Hepatocyte (in vitro differentiated cells): ENCODE measurements at regions not wholly inside any gene's neighbourhood (a gene's known extent, or its start where the extent isn't known, plus 50 kb on each side); places are given as distances from the start of the nearest gene placed in this dataset.

Source experiments
- DNase-seq: peaks from one replicate; pipeline ENCODE4 v3.0.0-alpha.2; 2016; ENCODE audit warnings: low spot score
- H2AFZ ChIP-seq: fragments of 200-600 bp; sonication (generic); 2 replicates; pipeline ENCODE4 v1.6.0; 2016; ENCODE audit warnings: antibody characterized with exemption, mild to moderate bottlenecking
- H3K27ac ChIP-seq: fragments of 200-600 bp; sonication (generic); 2 replicates; pipeline ENCODE4 v1.5.1; 2016; ENCODE audit warnings: mild to moderate bottlenecking
- H3K27me3 ChIP-seq: fragments of 200-600 bp; sonication (generic); 2 replicates; pipeline ENCODE4 v1.6.1; 2016
- H3K36me3 ChIP-seq: fragments of 200-600 bp; sonication (generic); replicated peaks from 2 replicates; pipeline ENCODE4 v1.5.1; 2016; ENCODE audit warnings: low read depth; ENCODE audit not compliant: insufficient read depth
- H3K4me1 ChIP-seq: fragments of 200-600 bp; sonication (generic); 2 replicates; pipeline ENCODE4 v1.5.1; 2016; ENCODE audit warnings: mild to moderate bottlenecking, moderate library complexity; ENCODE audit not compliant: insufficient read depth
- H3K4me2 ChIP-seq: fragments of 200-600 bp; sonication (generic); 2 replicates; pipeline ENCODE4 v1.6.0; 2016
- H3K4me3 ChIP-seq: fragments of 200-600 bp; sonication (generic); 2 replicates; pipeline ENCODE4 v1.5.1; 2016; ENCODE audit warnings: mild to moderate bottlenecking
- H3K79me2 ChIP-seq: fragments of 200-600 bp; sonication (generic); 2 replicates; pipeline ENCODE4 v1.6.0; 2017; ENCODE audit warnings: mild to moderate bottlenecking
- H3K9me2 ChIP-seq: fragments of 200-600 bp; sonication (generic); replicated peaks from 2 replicates; pipeline ENCODE4 v1.6.0; 2017; ENCODE audit warnings: mild to moderate bottlenecking; ENCODE audit not compliant: insufficient read depth
- H3K9me3 ChIP-seq: fragments of 200-600 bp; sonication (generic); 2 replicates; pipeline ENCODE4 v1.5.1; 2016; ENCODE audit warnings: low read depth, mild to moderate bottlenecking
- H4K20me1 ChIP-seq: fragments of 200-600 bp; sonication (generic); 2 replicates; pipeline ENCODE4 v1.6.0; 2016; ENCODE audit warnings: mild to moderate bottlenecking; ENCODE audit not compliant: insufficient read depth, poor library complexity, severe bottlenecking
- CTCF ChIP-seq: fragments of 200-600 bp; sonication (generic); IDR thresholded peaks from 2 replicates; pipeline ENCODE4 v1.5.1; 2016; ENCODE audit warnings: antibody characterized with exemption, mild to moderate bottlenecking; ENCODE audit not compliant: poor library complexity
- EZH2 ChIP-seq: fragments of 200-600 bp; sonication (generic); IDR thresholded peaks from 2 replicates; pipeline ENCODE4 v1.6.1; 2016; ENCODE audit warnings: antibody characterized with exemption, mild to moderate bottlenecking, borderline replicate concordance
- EZH2phosphoT487 ChIP-seq: fragments of 200-600 bp; sonication (generic); IDR thresholded peaks from one replicate; pipeline ENCODE4 v1.6.1; 2018; ENCODE audit warnings: antibody characterized with exemption, mild to moderate bottlenecking, low read depth, moderate library complexity; ENCODE audit not compliant: unreplicated experiment, severe bottlenecking
- WGBS: methylation state at CpG from one replicate; pipeline ENCODE4 v1.1.6; 2016; ENCODE audit warnings: low lambda C conversion rate; ENCODE audit errors: missing lambda C conversion rate; 5-methylcytosine and 5-hydroxymethylcytosine counted together

DNA sequence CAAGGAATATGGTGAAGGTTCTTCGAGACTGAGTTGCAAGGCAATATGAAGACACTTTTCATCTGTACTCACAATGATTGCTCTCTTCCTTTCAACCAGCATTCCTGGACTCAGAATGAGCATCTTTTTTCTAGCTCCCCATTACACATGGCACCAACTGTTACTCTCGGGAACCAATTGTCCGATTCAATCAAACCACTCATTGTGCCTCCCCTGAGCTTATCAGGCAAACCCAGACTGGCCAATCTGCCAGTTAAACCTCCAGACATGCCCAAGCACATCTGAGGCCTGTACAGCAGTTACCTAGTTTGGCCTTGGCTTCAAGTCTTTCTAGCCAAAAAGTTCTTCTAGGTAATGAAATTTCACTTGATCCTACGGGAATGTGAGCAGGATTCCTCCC, 164.1 kb downstream of the ID4 start:
- DNase-seq: no peak
- Histone ChIP-seq H3K4me3 (no peak overlapping the region), H4K20me1 (no peaks in the 10 kb centered on the region), H3K36me3 (no peaks in the 10 kb centered on the region), H3K9me3 (no peaks in the 10 kb centered on the region), H3K9me2 (no peaks in the 10 kb centered on the region), H3K79me2 (no peaks in the 10 kb centered on the region), H2AFZ (no peak overlapping the region), H3K27me3 (no peaks in the 10 kb centered on the region), H3K4me1 (no peaks in the 10 kb centered on the region), H3K4me2 (no peak overlapping the region), H3K27ac (no peak overlapping the region)
- TF ChIP-seq EZH2: no peak
- WGBS: 93% methylated on average over 4 of the region's 4 CpGs

DNA sequence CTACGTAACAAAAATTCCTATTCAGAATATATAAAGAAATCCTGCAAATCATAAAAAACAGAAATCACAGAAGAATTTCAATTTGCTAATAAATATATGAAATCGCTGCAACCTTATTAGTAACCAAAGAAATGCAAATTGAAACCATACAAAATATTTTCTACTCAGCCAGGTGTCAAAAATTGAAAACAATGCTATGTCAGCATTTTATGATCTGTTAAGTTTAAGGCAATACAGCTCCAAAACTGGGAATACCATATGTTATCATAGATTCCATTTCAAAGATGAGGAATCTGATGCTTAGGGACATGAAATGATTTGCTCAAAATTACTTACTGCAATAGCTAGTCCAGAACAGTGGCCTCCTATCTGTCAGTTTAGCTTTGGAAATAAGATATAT, 168.9 kb downstream of the ID4 start:
- Histone ChIP-seq H4K20me1 (no peaks in the 10 kb centered on the region), H3K9me2 (no peaks in the 10 kb centered on the region), H3K4me2 (no peak overlapping the region), H3K79me2 (no peaks in the 10 kb centered on the region), H3K4me3 (no peak overlapping the region), H3K36me3 (no peaks in the 10 kb centered on the region), H3K27ac (no peak overlapping the region), H3K27me3 (no peaks in the 10 kb centered on the region), H2AFZ (no peak overlapping the region), H3K4me1 (no peaks in the 10 kb centered on the region), H3K9me3 (no peaks in the 10 kb centered on the region)
- WGBS: 91% methylated on average over 2 of the region's 2 CpGs
- TF ChIP-seq EZH2phosphoT487 (no peak), EZH2 (no peak), CTCF (no peak)
- no peak for DNase-seq

DNA sequence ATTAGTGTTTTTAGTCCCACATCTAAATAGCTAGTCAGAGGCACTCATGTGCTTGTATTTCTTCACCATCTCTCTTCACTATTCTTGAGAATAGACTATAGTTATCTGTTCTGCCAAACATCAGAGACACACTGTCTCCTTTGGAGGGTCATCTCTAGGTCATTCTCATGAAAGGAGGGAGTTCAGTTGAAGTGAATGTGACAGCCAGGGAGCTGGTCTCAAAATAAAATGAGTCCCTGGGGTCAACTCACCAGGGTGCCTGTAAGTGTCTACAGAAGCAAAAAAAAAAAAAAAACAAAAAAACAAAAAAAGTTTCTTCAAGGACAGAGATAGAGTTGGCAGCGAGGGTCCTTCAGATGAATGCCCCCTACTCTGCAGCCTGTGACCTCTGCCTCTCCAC, 171.0 kb downstream of the ID4 start:
- WGBS: 50% methylated on average over 1 of the region's 1 CpG
- H3K27ac ChIP-seq: no peak overlapping the region
- H3K9me3 ChIP-seq: no peaks in the 10 kb centered on the region
- no peak for TF ChIP-seq EZH2phosphoT487
- H3K4me3 ChIP-seq: no peak overlapping the region
- no peak overlapping the region for H2AFZ ChIP-seq
- no peaks in the 10 kb centered on the region for H3K4me1 ChIP-seq
- no peaks in the 10 kb centered on the region for H3K27me3 ChIP-seq
- no peaks in the 10 kb centered on the region for H3K36me3 ChIP-seq
- H3K79me2 ChIP-seq: no peaks in the 10 kb centered on the region
- H4K20me1 ChIP-seq: no peaks in the 10 kb centered on the region
- H3K4me2 ChIP-seq: no peak overlapping the region
- no peaks in the 10 kb centered on the region for H3K9me2 ChIP-seq
- DNase-seq: no peak

- no peak overlapping the region for H2AFZ ChIP-seq
- H3K4me2 ChIP-seq: no peak overlapping the region
- no peaks in the 10 kb centered on the region for H3K4me1 ChIP-seq
- no peaks in the 10 kb centered on the region for H3K9me3 ChIP-seq
- H3K36me3 ChIP-seq: no peaks in the 10 kb centered on the region
- H3K27ac ChIP-seq: no peak overlapping the region
- no peak for DNase-seq
- TF ChIP-seq EZH2phosphoT487: no peak
- no peak for TF ChIP-seq EZH2
- no peak for TF ChIP-seq CTCF
- H3K4me3 ChIP-seq: no peak overlapping the region
- H3K79me2 ChIP-seq: no peaks in the 10 kb centered on the region
- no peaks in the 10 kb centered on the region for H3K27me3 ChIP-seq
- H3K9me2 ChIP-seq: no peaks in the 10 kb centered on the region
- WGBS: 89% methylated on average over 13 of the region's 13 CpGs
- no peaks in the 10 kb centered on the region for H4K20me1 ChIP-seq
Observed at GRCh38 chr6:20013066-20013861, 176.1 kb downstream of the ID4 start.
